ENCODE measurements at regions not wholly inside any gene's neighbourhood (a gene's known extent, or its start where the extent isn't known, plus 50 kb on each side); places are given as distances from the start of the nearest gene placed in this dataset.

GRCh38 chr9:106020186-106020585 is 325.8 kb downstream of the TMEM38B start:
- no peak for TF ChIP-seq POLR2A (IDR thresholded peaks at IDR 0.05)
- TF ChIP-seq, protein P1, sequence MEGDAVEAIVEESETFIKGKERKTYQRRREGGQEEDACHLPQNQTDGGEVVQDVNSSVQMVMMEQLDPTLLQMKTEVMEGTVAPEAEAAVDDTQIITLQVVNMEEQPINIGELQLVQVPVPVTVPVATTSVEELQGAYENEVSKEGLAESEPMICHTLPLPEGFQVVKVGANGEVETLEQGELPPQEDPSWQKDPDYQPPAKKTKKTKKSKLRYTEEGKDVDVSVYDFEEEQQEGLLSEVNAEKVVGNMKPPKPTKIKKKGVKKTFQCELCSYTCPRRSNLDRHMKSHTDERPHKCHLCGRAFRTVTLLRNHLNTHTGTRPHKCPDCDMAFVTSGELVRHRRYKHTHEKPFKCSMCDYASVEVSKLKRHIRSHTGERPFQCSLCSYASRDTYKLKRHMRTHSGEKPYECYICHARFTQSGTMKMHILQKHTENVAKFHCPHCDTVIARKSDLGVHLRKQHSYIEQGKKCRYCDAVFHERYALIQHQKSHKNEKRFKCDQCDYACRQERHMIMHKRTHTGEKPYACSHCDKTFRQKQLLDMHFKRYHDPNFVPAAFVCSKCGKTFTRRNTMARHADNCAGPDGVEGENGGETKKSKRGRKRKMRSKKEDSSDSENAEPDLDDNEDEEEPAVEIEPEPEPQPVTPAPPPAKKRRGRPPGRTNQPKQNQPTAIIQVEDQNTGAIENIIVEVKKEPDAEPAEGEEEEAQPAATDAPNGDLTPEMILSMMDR (IDR thresholded peaks at IDR 0.05), result no peak

Data from heart left ventricle (tissue), 13 donors.